Esophagus mucosa (tissue), 1 donor: ENCODE measurements at regions not wholly inside any gene's neighbourhood (a gene's known extent, or its start where the extent isn't known, plus 50 kb on each side); places are given as distances from the start of the nearest gene placed in this dataset.

Experiments
- ATAC-seq: fragments of 200-7000 bp; cut with Tn5 transposase; one replicate; pipeline ENCODE4 v1.9.1; 2020
- donor health status: DM: yes; HTN: yes; CAD: no.

DNA sequence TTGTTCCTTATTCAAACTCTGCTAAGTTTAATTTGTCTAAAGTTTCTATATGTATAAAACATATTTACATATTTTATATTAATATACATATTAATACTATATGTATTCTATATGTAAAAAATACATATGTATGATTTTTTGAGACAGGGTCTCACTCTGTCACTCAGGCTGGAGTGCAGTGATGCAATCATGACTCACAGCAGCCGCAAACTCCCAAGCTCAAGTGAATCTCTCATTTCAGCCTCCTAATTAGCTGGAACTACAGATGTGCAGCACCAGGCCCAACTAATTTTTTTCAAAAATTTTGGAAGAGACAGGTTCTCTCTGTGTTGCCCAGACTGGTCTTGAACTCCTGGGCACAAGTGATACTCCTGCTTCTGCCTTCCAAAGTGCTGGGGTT is 684.9 kb downstream of the TRAM1L1 start:
- ATAC-seq: no peak

DNA sequence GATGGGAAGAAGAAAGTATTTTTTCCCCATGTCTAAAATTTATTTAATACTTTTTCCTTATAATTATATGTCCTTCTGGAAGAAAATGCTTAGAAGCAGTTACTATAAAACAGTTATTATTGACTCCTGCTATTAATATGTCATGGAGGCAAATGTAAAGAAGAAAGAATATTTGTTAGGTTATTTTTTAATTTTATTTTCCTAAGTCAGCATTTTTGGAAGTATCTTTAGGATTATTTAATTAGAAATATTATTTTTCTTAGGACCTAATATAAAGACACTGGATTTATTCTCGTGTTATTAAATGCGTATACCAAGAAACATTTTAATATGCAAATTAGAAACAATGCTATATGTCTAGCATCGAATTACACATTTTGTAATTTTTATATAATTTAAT is 687.7 kb downstream of the TRAM1L1 start:
- ATAC-seq: no peak

DNA sequence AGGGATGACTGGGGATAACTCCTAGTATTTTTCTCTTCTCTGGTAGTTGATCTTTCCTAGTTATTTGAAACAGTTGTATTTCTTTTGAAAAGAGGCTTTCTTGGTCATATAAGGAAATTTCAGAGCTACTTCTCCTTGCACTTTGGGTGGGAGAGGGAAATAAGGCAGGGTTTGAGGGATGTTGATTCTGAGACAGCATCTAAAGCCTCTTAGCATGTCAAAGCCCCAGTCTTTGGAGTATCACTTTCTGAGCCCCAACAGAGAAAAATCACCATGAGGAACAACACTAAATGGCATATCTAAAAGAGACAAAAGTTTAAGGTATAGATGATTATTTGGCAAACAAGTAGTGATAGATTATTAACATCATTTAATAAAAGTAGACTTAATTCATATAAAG is 688.1 kb downstream of the TRAM1L1 start:
- no peak for ATAC-seq

DNA sequence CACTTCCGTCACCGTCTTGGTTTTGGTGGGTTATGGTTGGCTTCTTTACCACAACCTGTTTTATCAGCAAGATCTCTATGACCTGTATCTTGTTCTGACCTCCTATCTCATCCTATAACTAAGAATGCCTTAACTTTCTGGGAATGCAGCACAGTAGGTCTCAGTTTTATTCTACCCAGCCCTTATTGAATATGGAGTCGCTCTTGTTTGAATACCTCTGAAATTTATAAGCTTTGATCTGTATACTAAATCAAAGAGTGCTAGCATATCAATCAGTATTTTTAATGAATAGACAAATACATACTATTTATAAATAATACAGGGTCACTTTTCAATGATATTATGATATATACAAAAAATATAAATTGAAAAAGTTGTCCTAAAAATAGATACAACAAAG is 690.0 kb downstream of the TRAM1L1 start:
- no peak for ATAC-seq

DNA sequence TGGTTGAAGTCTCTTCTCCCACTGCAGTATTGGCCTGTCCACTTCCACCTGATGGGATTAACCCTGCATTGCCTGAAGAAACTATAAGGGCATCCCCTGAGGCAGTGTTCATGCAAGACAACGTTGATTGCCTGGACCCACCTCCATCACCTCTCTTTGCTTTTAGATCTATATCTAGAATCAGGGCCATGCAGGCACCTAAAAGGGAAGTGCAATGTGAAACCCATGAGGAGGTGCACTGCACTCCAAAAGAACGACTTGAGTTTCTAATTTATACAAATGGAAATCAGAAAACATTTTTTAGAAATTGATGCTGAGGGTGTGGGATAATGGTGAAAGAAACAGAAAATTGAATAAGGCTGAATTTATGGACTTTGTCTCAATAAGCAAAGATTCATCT is 694.4 kb downstream of the TRAM1L1 start:
- ATAC-seq: no peak

DNA sequence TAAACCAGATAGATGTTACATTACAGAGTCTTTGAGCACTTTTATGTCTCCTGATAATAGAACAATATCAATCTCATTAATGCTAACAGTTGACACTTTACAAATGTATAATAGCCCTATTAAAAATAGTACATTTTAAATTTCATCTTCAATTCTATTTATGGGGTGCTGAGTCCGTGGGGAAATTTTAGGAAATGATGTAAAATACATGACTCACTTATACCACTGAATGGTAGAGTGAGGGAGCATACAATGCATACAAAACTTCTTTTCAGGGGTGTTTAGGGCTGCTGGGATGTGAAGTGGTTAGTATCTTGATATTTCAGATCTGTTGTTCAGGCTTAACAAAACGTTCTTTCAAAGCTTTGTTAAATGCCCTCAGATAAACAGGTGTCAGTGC is 696.2 kb downstream of the TRAM1L1 start:
- no peak for ATAC-seq

DNA sequence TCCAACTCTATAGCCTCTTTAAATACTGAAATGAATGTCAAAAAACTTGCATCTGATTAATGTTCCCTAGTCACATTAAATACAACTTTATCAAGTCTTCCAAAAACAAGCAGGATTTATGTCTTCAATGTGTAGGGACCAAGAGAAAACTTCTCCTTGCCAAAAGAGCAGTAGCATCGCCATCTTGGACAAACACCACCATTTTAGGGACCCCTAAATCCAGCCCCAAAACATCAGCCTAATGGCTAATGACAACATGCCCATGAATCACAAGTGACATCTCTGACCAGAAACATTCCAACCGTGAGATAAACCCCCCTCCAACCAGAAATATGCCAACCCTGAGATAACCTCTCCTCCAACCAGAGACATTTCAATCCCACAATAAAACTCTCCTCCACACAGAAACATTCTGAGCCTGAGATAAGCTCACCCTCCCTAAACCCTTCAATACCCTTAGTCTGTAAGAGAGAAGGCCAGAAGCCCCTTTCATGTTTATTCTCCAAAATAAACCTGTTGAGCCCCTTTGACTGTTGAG is 697.4 kb downstream of the TRAM1L1 start:
- ATAC-seq: no peak

DNA sequence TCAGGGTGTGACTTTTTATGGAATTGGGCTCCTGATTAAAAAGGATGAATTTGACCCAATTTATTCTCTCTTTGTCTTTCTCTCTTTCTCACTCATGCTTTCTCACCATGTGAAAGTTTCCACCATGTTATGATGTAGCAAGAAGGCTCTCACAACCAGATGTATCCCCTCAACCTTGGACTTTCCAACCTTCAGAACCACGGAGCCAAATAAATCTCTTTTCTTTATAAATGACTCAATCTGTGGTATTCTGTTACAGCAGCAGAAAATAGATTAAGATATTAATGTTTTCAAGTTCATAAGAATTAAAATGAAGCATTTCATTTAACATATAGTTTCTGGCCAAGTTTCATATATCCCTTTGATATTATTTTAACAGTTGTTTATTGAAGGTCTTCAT is 698.5 kb downstream of the TRAM1L1 start:
- ATAC-seq: no peak

DNA sequence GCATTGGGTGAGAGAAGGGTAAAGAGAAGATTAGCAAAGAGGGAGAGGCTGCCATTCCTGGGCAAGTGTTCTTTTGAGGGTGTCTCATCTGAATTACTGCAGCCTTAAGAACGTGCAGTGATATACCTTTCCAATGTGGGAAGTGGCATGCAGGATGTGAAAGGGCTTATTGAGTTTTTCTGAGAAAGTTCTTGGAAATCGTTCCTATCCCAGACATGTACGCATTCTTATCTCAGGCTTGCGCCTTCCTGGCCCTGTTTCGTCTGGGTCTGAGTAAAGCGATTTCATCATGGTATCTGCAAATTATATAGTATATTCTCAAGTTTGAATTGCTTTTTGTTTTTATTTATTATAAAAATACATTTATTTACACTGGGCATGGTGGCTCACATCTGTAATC is 699.8 kb downstream of the TRAM1L1 start:
- no peak for ATAC-seq

DNA sequence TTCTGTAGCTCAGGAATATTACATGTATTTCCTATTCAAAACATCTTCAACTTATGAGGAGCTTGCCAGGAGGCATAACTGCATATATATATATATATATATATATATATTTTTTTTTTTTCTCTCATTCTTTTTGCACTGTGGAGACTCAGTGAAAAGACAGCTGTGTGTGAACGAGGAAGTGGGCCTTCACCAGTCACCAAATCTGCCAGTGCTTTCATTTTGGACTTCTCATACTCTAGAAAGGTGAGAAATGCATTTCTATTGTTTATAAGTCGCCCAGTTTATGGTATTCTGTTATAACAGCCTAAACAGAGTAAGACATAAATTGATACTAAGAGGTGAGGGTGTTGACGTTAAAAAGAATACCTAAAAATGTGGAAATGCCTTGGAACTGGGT is 710.6 kb downstream of the TRAM1L1 start:
- no peak for ATAC-seq

DNA sequence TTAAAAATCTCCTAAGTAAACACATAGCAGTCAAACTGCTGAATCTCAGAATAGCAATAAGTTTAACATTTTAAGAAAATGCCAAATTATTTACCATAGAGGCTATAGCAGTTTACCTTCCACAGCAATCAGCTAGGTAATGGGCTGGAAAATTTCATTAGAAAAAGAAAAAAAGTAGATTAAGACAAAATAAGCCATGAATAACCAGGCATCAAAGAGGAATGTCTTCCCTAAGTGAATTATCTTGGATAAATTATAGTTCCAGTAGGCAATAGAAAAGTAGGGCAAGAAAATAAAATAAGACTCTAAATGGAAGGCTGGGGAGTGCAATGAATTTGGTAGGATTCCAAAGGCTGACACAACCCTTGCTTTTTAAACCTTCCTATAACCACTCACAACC is 722.8 kb downstream of the TRAM1L1 start:
- ATAC-seq: no peak

DNA sequence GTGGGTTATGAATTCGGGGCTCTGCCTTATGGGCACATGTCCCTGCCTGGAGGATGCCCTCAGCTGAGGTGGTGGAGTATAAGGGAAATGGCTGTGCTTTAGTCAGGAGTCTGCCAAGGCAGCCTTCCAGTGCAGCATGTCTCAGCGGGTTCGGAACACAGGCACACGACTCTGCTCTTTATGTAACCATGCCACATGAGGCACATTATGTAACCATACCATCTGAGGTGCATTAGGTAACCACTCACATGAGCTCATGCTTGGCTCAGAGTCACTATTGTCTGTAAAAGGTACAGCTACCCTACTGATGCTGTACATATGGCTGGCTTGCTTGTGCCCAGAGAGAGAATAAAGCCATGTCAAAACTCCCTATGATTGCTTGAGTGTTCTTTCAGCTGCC is 723.6 kb downstream of the TRAM1L1 start:
- ATAC-seq: peak; percentile 88

DNA sequence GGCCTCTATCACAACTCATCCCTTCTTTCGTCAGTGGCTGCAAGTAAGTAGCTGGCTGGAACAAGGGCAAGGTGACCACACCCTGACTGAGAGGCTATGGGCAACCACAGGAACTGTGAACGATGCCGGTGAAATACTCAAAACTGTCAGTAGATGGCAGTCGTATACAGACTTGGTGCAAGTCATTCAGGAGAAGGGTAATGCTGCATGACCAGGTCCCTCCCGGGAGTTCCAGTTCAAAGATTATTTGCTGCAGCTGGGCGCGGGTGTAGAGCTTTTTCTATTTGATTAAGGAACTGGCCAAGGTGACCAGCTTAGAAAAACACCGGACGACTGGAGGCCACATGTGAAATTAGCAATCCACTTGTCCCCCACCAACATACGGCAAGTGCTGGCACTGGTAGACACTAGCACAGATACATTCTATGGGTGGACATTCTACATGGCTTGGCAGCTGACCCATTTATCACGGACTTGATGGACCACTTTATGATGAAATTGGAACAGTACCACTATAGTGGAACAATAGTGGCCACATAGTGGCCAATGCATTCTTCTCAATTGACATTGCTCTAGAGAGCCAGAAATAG is 726.6 kb downstream of the TRAM1L1 start:
- peak; percentile 85 for ATAC-seq

DNA sequence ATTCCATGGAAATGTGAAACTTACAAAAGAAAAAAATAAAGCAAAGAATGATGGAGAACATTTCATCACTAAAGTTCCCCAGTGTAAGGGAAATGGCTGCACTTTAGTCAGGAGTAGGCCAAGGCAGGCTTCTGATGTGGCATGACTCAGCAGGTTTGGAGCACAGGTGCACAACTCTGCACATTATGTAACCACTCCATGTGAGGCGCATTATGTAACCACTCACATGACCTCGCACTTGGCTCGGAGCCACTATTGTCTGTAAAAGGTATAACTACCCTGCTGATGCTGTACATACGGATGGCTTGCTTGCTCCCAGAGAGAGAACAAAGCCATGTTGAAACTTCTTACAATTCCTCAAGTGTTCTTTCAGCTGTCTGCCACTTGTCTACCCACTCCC is 727.6 kb downstream of the TRAM1L1 start:
- ATAC-seq: peak; percentile 81

DNA sequence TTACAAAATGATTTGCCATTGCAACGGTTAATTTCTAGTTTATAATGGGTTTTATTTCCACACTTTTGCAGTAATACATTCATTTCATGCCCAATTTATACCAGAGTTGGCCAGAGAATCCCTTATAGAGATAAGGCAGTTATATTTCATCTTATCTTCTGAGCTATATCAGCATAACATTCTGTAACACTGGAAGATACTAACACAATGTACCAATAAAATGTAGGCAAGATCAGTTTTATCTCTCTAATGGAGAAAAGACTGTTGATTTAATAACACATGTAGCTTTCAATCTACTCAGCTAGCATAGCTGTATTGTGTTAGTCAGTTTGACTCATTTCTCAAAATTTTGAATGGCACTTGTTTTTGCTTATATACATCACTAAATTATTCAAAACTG is 738.6 kb downstream of the TRAM1L1 start:
- ATAC-seq: no peak

DNA sequence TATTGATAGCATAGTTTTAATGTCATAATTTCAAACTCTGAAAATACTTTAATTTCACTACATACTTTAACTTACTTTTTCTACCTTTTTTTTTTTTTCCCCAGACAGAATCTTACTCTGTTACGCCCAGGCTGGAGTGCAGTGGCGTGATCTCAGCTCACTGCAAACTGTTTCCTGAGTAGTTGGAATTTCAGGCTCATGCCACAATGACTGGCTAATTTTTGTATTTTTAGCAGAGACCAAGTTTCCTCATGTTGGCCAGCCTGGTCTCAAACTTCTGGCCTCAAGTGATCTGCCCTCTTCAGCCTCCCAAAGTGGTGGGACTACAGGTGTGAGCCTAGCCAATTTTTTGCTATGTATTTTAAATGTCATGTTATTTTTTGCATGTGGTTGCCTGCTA is 741.6 kb downstream of the TRAM1L1 start:
- ATAC-seq: no peak

DNA sequence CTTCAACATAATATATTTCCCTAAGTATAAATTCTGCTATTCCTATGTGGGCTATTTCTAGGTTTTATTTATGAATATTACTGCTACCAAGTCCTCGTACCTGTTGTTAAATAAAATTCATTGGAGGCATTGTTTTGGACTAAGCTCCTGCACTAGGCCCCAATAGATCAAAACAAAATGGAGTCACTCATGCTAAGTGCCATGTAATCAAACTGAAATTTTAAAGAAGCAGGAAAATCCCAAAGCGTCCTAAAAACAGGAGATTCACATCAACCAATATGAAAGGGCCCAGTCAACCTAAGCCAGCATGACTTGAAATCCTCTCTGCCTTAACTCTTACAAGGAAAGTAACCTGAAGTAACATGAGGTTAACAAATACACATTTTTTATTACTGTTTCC is 743.2 kb downstream of the TRAM1L1 start:
- ATAC-seq: no peak

DNA sequence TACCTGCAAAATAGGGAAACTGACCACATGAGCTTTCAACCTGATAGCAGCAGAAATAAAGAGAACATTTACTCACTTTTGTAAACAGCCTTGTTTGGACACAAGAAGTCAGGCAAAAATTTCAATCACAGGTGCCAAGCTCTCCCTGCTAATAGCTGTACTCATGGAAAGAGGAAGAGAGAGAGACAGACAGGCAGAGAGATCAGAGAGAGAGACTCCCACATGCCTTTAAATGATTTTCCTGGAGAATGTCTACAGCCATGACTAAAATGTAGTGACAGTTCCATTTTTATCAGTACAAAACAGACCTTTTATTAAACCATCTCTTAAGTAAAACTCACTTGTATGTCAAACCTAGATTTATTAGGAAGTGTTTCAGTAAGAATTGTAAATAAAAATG is 752.9 kb downstream of the TRAM1L1 start:
- ATAC-seq: no peak

DNA sequence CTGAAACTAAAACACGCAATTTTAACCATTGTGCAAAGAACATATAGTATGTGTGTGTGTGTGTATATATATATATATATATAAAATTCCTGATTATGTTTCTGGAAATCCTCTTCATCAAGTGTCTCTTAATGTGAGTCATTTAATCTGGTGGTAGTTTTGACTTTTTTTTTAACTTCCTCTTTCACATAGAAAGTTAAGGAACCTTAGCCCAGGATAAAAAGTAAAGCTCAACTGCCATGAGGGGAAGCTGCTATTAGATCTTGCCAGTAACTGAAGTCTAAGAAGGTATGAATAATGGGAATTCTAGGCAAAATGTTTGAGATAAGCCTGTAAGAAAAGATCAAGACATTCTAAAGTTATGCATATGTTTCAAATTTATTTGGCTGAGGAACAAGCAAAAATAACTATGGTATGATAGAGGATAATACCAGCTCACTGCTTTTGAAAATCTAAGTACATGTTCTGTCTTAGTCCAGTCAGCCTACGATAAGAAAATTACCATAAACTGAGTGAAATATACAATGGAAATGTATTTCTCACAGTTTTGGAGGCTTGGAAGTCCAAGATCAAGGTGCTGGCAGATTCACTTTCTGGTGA is 757.0 kb downstream of the TRAM1L1 start:
- ATAC-seq: no peak

DNA sequence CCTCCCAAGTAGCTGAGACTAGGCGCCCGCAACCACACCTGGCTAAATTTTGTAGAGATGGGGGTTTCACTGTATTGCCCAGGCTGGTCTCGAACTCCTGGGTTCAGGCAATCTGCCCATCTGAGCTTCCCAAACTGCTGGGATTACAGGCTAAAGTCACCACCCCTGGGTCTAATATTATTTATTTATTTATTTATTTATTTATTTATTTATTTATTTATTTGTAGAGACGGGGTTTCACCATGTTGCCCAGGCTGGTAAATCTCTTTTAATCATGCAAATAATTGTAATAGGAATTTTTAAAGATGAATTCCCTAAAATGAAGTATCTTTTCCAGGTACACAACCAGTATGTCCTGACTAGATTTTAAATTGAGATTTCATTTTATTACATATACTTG is 761.8 kb downstream of the TRAM1L1 start:
- ATAC-seq: no peak

DNA sequence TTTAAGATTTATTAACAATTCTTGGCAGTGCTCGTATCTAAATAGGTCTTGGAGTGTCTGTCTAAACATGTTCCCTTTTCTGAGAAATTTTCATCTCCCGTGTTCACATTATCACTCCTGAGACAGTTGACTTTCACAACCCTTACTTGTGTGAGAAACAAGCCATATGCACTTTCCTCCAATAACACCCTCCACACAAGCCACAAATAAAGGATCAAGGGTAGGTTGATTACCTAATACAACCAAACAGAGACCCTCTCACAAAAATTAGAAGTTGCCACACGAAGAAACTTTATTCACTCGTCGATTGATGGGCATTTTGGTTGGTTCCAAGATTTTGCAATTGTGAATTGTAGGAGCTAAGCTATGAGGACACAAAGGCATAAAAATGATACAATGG is 763.9 kb downstream of the TRAM1L1 start:
- ATAC-seq: no peak

DNA sequence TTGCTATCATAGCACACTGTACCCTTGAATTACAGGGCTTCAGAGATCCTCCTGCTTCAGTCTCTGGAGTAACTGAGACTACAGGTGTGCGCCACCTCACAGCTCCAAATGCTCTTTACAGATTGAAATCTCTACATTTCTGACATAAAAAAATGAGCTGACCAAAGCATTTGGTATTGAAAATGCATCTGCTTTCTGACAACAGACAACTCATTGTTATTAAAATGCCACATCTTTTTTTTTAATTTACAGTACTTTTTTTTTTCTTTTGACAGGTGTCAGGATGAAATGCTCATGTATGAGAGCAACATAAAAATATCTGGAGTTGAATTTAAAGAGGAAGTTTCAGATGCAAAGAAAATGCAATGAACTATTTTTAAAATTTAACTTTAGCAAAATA is 764.5 kb downstream of the TRAM1L1 start:
- ATAC-seq: no peak

DNA sequence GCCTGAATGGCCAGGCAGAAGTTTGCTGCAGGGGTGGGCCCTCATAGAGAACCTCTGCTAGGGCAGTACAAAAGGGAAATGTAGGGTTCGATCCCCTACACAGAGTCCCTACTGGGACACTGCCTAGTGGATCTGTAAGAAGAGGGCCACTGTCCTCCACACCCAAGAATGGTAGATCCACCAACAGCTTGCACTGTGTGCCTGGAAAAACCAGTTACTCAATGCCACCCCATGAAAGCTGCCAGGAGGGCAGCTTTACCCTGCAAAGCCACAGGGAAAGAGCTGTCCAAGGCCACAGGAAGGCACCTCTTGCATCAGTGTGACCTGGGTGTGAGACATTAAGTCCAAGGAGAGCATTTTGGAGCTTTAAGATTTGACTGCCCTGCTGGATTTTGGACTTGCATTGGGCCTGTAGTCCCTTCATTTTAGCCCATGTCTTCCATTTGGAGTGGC is 781.6 kb downstream of the TRAM1L1 start:
- ATAC-seq: no peak

DNA sequence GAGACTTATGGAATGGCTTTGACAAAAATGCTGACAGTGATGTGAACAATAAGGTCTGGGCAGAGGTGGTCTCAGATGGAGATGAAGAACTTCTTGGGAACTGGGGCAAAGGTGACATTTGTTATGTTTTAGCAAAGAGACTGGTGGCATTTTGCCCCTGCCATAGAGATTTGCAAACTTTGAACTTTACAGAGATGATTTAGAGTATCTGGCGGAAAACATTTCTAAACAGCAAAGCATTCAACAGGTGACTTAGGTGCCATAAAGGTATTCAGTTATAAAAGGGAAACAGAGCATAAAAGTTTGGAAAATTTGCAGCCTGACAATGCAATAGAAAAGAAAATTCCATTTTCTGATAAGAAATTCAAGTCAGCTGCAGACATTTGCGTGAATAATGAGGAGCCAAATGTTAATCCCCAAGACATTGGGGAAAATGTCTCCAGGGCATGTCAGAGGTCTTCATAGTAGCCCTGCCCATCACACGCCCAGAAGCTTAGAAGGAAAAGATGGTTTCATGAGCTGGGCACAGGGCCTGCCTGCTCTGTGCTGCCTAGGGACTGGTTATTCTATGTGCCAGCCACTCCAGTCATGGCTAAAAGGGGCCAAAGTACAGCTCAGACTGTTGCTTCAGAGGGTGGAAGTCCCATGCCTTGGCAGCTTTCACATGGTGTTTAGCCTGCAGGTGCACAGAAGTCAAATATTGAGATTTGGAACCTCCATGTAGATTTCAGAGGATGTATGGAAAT is 782.2 kb downstream of the TRAM1L1 start:
- no peak for ATAC-seq
